SU-DHL-6 (cell line): ENCODE measurements at regions not wholly inside any gene's neighbourhood (a gene's known extent, or its start where the extent isn't known, plus 50 kb on each side); places are given as distances from the start of the nearest gene placed in this dataset.

Source experiments
- CTCF ChIP-seq: fragments of 200-600 bp; sonication (generic); IDR thresholded peaks from one replicate; pipeline ENCODE4 v1.5.1; 2017; ENCODE audit warnings: antibody characterized with exemption, mild to moderate bottlenecking, low read length, moderate library complexity; ENCODE audit not compliant: insufficient read depth, poor library complexity, severe bottlenecking
- EZH2phosphoT487 ChIP-seq: fragments of 200-600 bp; sonication (generic), shearing (Covaris generic); conservative IDR thresholded peaks from 2 replicates; pipeline ENCODE4 v1.6.1; 2018; ENCODE audit warnings: mild to moderate bottlenecking, antibody characterized with exemption, low read length, moderate library complexity, mixed read lengths

DNA sequence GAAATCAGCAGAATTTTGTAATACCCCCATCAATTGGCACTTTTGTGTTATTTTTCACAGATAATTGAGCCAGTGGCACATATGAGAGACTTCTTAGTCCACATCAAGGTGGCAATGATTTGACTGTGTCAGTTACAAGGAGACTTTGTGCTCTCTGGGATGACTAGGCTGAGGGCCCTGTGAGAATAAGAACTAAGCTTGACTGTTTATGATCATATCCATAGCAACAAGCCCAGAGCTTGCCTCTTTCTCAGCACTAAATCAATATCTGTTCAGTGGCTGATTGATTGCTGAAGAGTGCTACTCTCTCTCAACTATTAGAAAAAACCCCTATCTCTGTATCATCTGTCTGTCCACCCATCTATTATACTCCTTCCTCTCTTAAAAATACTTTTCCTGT, 185.3 kb upstream of the PLPP4 start:
- no peak for TF ChIP-seq EZH2phosphoT487
- no peak for TF ChIP-seq CTCF
